Activated naive CD4-positive, alpha-beta T cell treated with anti-CD3 and anti-CD28 coated beads for 36 hours (primary cell): ENCODE measurements at regions not wholly inside any gene's neighbourhood (a gene's known extent, or its start where the extent isn't known, plus 50 kb on each side); places are given as distances from the start of the nearest gene placed in this dataset.
"Not testable (repeated sequence)": the region's sequence is repeated elsewhere in the genome, so short reads cannot be mapped to it uniquely, and the experiment has no call there.

Experiments
- CTCF ChIA-PET: fragments of 350-600 bp; sonication (Branson Sonifier 250); formaldehyde crosslinking; loops from one replicate; lab custom pipeline; 2021; ENCODE audit warnings: antibody characterized with exemption; lab: Charles Lee
- DNase-seq: peaks from one replicate; pipeline ENCODE4 v3.0.0-alpha.2; 2020
- H3K27ac Mint-ChIP-seq: one replicate; pipeline ENCODE4 v1.8.0; 2021; ENCODE audit warnings: mild to moderate bottlenecking, mixed read lengths
- H3K27me3 Mint-ChIP-seq: one replicate; pipeline ENCODE4 v1.8.0; 2021; ENCODE audit warnings: low read depth, mixed read lengths
- H3K36me3 Mint-ChIP-seq: one replicate; pipeline ENCODE4 v1.8.0; 2021; ENCODE audit warnings: low read depth, mixed read lengths
- H3K4me1 Mint-ChIP-seq: one replicate; pipeline ENCODE4 v1.8.0; 2021; ENCODE audit warnings: low read depth, mixed read lengths
- H3K4me3 Mint-ChIP-seq: one replicate; pipeline ENCODE4 v1.8.0; 2021; ENCODE audit warnings: mild to moderate bottlenecking, moderate library complexity, mixed read lengths
- H3K9me3 Mint-ChIP-seq: one replicate; pipeline ENCODE4 v1.8.0; 2021; ENCODE audit warnings: mixed read lengths
- intact Hi-C: fragments of 100-400 bp; cut with micrococcal nuclease; formaldehyde crosslinking; loops from one replicate; pipeline ENCODE4 v1.15.1; 2023

DNA sequence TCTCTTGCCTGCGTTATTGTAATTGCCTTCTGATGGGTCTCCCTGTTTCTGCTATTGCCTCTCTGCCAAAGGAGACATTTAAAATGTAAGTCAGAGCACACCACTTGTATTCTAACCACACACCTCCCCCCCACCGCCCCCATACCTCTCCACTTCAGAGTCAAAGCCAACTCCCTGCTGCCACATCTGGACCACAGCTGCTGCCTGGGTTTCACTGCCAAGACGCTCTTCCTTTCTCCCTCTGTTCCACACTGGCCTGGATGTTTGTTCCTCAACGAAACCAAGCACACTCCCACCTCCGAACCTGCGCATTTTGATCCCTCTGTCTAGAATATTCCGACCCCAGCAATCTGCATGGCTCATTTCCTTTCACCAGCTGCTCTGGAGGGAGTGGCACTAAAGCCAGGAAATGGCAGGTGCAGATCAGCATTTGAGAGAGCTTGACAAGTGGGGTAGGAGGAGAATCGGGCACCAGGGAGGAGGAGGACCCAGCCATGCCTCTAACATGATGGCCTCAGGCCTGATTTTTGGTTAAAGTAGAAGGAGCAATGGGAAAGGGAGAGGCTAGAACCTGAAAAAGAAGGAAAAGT lies 92.4 kb upstream of the HS3ST2 start:
- Mint-ChIP-seq H3K4me3 (no peak overlapping the region), H3K27me3 (peaks cover 7% of the 10 kb centered on the region), H3K9me3 (peaks cover 3% of the 10 kb centered on the region), H3K27ac (no peak overlapping the region), H3K36me3 (no peaks in the 10 kb centered on the region), H3K4me1 (no peaks in the 10 kb centered on the region)
- no peak for DNase-seq
- CTCF ChIA-PET, result no interaction called here
- intact Hi-C loops, result no loop called here

DNA sequence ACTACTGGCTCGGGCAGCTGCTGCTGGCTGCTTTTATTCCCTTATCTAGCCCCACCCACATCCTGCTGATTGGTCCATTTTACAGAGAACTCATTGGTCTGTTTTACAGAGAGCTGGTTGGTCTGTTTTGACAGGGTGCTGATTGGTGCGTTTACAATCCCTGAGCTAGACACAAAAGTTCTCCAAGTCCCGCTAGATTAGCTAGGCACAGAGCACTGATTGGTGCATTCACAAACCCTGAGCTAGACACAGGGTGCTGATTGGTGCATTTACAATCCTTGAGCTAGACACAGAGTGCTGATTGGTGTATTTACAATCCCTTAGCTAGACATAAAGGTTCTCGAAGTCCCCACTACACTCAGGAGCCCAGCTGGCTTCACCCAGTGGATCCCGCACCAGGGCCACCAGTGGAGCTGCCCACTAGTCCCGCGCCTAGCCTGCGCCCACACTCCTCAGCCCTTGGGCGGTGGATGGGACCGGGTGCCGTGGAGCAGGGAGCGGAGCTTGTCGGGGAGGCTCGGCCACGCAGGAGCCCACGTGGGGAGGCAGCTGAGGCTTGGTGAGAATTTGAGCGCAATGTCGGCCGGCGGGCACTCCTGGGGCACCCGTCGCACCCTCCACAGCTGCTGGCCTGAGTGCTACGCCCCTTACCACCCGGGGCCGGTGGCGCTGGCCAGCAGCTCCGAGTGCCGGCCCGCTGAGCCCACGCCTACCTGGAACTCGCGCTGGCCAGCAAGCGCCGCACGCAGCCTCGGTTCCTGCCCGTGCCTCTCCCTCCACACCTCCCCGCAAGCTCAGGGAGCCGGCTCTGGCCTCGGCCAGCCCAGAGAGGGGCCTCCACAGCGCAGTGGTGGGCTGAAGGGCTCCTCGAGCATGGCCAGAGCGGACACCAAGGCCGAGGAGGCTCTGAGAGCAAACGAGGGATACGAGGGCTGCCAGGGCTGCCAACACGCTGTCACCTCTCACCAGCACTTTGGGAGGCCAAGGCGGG lies 91.1 kb upstream of the HS3ST2 start:
- DNase-seq, H3K4me3 Mint-ChIP-seq, H3K36me3 Mint-ChIP-seq, H3K27me3 Mint-ChIP-seq, H3K9me3 Mint-ChIP-seq, intact Hi-C loops, H3K4me1 Mint-ChIP-seq, H3K27ac Mint-ChIP-seq: not testable (repeated sequence)
- CTCF ChIA-PET, result interaction anchor here (0.6 kb wide), 1 partner anchor 565 kb away, joined by 3 read pairs; no protein-coding TSS in a partner anchor

DNA sequence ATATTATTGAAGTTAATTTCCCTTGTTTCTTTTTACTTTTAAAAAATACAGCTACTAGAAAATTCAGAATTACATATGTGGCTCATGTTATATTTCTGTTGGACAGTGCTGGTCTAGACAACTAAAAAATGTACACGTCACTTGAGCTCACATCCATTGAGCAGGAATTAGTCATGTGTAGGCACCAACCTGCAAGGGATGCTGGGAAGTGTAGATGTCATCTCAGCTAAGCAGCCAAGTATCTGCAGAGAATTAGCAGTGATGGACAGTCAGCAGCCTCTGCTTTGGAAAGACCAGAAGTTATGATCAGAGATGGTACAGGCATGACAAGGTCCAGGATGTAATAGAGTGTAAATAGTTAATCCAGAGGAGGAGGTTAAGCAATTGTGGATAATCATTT lies 87.1 kb upstream of the HS3ST2 start:
- Mint-ChIP-seq H3K4me3 (no peak overlapping the region), H3K4me1 (no peaks in the 10 kb centered on the region), H3K9me3 (no peaks in the 10 kb centered on the region), H3K36me3 (no peaks in the 10 kb centered on the region), H3K27me3 (no peaks in the 10 kb centered on the region), H3K27ac (no peak overlapping the region)
- intact Hi-C loops, result no loop called here
- DNase-seq, result no peak
- CTCF ChIA-PET, result no interaction called here

DNA sequence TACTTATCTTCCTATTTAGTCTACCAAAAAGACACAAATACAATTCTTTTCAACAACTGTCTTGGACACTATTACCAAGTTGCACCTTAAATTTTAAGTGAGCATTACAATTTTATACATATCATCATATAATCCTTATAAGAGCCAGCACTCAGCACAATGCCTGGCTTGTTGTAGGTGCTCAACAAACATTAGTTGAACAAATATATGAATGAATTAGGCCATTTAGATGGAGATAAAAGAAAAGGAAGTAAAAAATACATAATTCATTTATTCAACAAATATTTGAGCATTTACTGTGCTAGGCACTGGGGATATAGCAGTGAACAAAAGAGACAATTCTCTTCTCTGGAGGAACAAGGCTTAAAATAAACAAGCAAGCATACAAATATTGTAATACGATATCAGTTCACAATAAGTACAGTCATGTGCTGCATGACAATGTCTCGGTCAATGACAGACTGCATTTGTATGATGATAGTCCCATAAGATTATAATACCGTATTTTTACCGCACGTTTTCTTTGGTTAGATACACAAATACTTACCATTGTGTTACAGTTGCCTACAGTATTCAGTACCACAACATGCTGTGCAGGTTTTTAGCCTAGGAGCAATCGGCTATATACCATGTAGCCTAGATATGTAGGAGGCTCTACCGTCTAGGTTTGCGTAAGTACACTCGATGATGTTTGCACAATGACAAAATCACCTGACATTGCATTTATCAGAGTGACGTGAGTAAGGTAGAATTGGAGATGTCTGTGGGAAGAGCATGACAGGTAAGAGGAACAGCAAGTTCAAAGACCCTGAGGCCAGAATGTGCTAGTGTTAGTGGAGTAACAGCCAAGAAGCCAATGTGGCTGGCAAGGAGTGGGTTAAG lies 86.4 kb upstream of the HS3ST2 start:
- intact Hi-C loops, result no loop called here

DNA sequence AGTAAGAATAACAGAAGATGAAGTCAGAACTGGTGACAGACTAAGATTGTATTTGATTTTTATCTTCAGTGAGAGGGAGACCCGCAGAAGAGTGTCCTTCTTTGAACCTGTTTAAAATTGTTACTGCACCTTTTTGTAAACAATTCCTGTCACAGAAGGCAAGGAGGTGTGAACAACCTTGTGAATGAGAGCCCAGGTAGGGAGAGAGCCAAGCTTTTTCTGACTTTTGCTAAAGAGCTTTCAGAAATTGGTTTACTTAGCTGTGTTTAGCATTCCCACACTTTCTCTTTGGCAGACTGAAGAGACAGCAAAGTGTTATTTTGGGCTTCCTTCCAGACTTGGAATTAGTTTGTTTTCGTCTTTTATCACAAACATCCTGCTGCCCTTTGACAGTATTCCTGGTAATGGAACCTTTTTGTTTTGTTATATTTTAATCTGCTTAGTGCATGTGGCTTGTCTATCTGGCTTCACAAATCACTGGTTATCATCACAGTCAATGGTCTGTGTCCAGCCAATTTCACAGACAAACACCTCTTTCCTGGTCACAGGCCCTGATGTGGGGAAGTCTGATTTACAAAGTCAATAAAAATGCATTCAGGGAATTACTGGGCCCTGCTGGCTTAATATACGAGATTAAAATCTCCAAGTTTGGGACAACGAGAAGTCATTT lies 85.7 kb upstream of the HS3ST2 start:
- no peak overlapping the region for H3K27ac Mint-ChIP-seq
- no peak overlapping the region for H3K4me3 Mint-ChIP-seq
- H3K36me3 Mint-ChIP-seq, result no peaks in the 10 kb centered on the region
- intact Hi-C loops, result no loop called here
- H3K4me1 Mint-ChIP-seq, result no peaks in the 10 kb centered on the region
- no peaks in the 10 kb centered on the region for H3K9me3 Mint-ChIP-seq
- no peaks in the 10 kb centered on the region for H3K27me3 Mint-ChIP-seq
- CTCF ChIA-PET, result no interaction called here
- DNase-seq, result no peak

More for the DNA sequence above, 86.4 kb upstream of the HS3ST2 start:
- no peaks in the 10 kb centered on the region for H3K9me3 Mint-ChIP-seq
- no peak overlapping the region for H3K4me3 Mint-ChIP-seq
- DNase-seq, result no peak
- H3K4me1 Mint-ChIP-seq, result no peaks in the 10 kb centered on the region
- H3K27ac Mint-ChIP-seq, result no peak overlapping the region
- H3K36me3 Mint-ChIP-seq, result no peaks in the 10 kb centered on the region
- no peaks in the 10 kb centered on the region for H3K27me3 Mint-ChIP-seq
- CTCF ChIA-PET, result no interaction called here

DNA sequence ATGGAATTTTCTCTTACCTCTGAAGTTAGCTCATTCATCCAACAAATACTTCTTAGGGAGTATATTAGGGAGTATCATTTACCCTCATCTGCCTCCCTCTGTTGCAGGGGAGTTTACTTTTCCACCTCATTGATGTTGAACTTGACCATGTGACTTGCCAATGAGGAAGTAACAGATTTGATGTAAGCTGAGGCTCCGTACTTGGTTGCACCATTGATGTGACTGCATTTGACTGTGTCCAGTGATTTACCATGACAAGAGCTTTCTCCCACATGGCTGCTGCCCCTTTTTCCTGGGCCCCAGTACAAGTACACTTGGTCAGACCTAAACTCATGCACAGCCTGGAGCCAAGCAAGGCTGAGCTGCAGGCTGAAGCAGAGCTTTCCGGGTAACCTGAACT lies 81.6 kb upstream of the HS3ST2 start:
- H3K9me3 Mint-ChIP-seq, result no peaks in the 10 kb centered on the region
- H3K27me3 Mint-ChIP-seq, result no peaks in the 10 kb centered on the region
- intact Hi-C loops, result no loop called here
- H3K36me3 Mint-ChIP-seq, result no peaks in the 10 kb centered on the region
- CTCF ChIA-PET, result no interaction called here
- H3K4me1 Mint-ChIP-seq, result no peaks in the 10 kb centered on the region
- H3K4me3 Mint-ChIP-seq, result no peak overlapping the region
- no peak for DNase-seq
- no peak overlapping the region for H3K27ac Mint-ChIP-seq

DNA sequence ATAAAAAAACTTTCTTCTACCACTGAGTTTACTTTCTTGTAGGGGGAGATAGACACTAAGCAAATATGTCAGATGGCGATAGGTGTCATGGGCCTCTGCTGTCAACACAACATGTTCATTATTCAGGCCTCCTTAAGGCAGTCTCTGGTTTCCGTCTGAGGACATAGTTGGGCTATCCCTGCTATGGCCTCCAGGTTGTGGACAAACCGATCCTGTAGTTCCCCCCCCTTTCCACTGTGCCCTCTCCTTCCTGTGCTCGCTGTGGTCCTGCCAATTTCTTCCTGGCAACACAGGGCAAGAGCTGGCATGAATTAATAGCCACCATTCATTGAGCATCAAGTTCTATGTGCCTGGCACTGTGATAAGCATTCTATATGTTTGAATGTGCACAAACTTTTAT lies 81.0 kb upstream of the HS3ST2 start:
- Mint-ChIP-seq H3K4me3 (no peak overlapping the region), H3K36me3 (no peaks in the 10 kb centered on the region), H3K4me1 (no peaks in the 10 kb centered on the region), H3K9me3 (no peaks in the 10 kb centered on the region), H3K27me3 (no peaks in the 10 kb centered on the region), H3K27ac (no peak overlapping the region)
- intact Hi-C loops, result no loop called here
- no peak for DNase-seq
- CTCF ChIA-PET, result no interaction called here

DNA sequence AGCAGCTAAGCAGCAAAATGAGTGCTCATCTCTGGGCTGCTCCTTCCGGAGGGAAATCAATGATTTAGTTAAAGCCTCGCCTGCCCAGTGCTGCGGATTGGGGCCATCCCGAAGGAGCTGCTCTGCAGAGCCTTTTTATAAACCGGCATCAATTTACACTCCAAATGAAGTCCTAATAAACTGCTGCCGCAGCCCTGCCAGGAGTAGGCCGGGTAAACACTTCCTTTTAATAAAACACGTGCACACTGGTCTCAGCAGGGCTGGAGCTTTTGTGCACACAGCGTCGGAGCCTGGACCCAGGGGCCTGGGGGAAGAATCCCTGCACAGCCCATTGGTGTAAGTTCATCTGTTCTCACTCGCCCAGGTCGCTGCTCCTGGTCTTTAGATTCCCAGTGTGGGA lies 79.6 kb upstream of the HS3ST2 start:
- no peak for DNase-seq
- CTCF ChIA-PET, result no interaction called here
- Mint-ChIP-seq H3K4me3 (no peak overlapping the region), H3K9me3 (no peaks in the 10 kb centered on the region), H3K36me3 (no peaks in the 10 kb centered on the region), H3K27me3 (peaks cover 2% of the 10 kb centered on the region), H3K27ac (no peak overlapping the region), H3K4me1 (no peaks in the 10 kb centered on the region)
- intact Hi-C loops, result no loop called here

DNA sequence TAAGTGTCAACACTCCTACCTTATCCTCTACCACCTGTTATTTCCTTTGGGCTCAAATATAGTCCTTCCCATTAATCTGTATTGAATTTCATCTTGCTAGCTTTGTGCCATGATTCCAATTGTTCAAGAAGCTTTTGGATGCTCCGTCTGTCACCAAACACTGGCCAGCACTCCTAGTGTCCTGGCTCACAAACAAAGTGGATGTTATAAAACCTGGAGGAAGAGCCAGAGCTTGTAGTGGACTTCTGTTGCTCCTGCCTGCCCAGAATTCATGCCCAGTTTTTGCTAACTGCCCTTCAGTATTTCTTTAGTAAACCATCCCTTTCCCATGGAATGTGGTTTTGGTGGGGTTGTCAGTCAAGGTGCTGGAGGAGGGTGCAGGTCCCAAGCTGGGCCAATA lies 77.2 kb upstream of the HS3ST2 start:
- no peak overlapping the region for H3K27ac Mint-ChIP-seq
- CTCF ChIA-PET, result no interaction called here
- no peak for DNase-seq
- no peaks in the 10 kb centered on the region for H3K36me3 Mint-ChIP-seq
- H3K4me1 Mint-ChIP-seq, result no peaks in the 10 kb centered on the region
- H3K4me3 Mint-ChIP-seq, result no peak overlapping the region
- no peaks in the 10 kb centered on the region for H3K9me3 Mint-ChIP-seq
- intact Hi-C loops, result no loop called here
- H3K27me3 Mint-ChIP-seq, result peaks cover 7% of the 10 kb centered on the region

DNA sequence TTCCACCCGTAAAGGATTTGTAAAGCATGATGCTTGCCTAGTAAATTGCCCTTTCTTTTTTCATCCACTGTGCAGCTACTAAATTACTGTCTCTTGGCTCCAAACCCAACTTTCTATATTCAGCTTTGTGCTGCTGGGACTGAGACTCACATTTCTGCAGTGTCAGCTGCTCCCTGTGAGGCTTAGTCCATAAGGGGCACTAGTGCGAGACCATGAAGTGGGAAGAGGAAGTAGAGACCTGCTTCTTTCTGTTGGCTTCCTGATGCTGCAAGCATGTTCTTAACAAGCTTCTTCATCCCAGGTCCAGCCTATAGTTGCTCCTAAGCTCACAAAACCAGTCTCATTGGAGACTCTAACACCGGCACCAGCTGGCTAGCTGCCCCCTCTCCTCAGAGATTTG lies 74.9 kb upstream of the HS3ST2 start:
- intact Hi-C loops, result no loop called here
- Mint-ChIP-seq H3K9me3 (peaks cover 6% of the 10 kb centered on the region), H3K4me3 (no peak overlapping the region), H3K27ac (no peak overlapping the region), H3K4me1 (no peaks in the 10 kb centered on the region), H3K27me3 (peaks cover 10% of the 10 kb centered on the region), H3K36me3 (no peaks in the 10 kb centered on the region)
- CTCF ChIA-PET, result no interaction called here
- no peak for DNase-seq

DNA sequence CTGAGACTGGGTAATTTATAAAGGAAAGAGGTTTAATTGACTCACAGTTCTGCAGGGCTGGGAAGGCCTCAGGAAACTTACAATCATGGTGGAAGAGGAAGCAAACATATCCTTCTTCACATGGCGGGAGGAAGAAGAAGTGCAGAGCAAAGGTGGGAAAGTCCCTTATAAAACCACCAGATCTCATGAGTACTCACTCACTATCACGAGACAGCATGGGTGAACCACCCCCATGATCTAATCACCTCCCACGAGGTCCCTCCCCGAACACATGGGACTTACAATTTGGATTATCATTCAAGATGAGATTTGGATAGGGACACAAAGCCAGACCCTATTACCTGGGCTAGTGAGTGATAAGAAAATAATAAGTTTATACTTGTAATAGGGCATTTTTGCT lies 70.6 kb upstream of the HS3ST2 start:
- no peaks in the 10 kb centered on the region for H3K36me3 Mint-ChIP-seq
- no peak for DNase-seq
- no peak overlapping the region for H3K4me3 Mint-ChIP-seq
- H3K27me3 Mint-ChIP-seq, result peaks cover 12% of the 10 kb centered on the region
- CTCF ChIA-PET, result no interaction called here
- intact Hi-C loops, result no loop called here
- H3K9me3 Mint-ChIP-seq, result peaks cover 10% of the 10 kb centered on the region
- no peaks in the 10 kb centered on the region for H3K4me1 Mint-ChIP-seq
- H3K27ac Mint-ChIP-seq, result no peak overlapping the region

DNA sequence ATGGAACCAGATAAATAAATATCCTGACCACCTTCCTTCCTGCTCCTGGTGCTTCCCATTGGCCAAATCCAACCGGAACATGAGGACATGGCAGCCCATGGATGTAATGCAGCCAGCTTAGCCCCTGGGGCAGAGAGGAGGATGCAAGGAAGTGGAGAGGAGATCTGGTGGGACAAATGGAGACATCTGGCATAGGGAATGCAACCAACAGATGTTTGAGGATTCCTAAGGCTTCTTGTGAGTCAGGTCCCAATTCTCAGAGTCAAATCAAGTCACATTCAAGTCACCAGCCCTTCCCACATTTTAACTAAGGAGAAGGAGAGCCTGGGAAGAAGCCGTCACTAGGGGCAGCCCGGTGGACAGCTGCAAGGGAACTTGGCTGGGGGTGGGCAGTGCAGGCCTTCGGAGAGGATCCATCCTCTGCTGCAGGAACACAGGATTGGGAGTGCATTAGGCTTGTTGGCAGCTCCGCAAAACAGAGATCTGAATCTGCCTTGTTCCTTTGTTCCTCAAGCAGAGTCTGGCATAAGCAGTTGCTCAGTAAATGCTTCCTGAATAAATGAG lies 62.8 kb upstream of the HS3ST2 start:
- H3K4me1 Mint-ChIP-seq, result no peaks in the 10 kb centered on the region
- no peak overlapping the region for H3K27ac Mint-ChIP-seq
- no peak for DNase-seq
- no peak overlapping the region for H3K4me3 Mint-ChIP-seq
- intact Hi-C loops, result no loop called here
- CTCF ChIA-PET, result no interaction called here
- H3K36me3 Mint-ChIP-seq, result no peaks in the 10 kb centered on the region
- H3K27me3 Mint-ChIP-seq, result no peaks in the 10 kb centered on the region
- peaks cover 6% of the 10 kb centered on the region for H3K9me3 Mint-ChIP-seq
